BJ (cell line): ENCODE measurements at regions not wholly inside any gene's neighbourhood (a gene's known extent, or its start where the extent isn't known, plus 50 kb on each side); places are given as distances from the start of the nearest gene placed in this dataset.
A peak's percentile ranks its signal among the peaks of the same experiment; 100 is the strongest.

ENCODE experiments used
- CTCF ChIA-PET: fragments of 350-600 bp; formaldehyde crosslinking; extraction: SDS; loops from one replicate; lab custom pipeline; 2021; ENCODE audit warnings: antibody characterized with exemption, inconsistent platforms; lab: Yijun Ruan, JAX
- POLR2A ChIA-PET: fragments of 300-600 bp; sonication (Branson Sonifier 250); formaldehyde crosslinking; extraction: SDS; loops from one replicate; lab custom pipeline; 2021; ENCODE audit warnings: antibody characterized with exemption; lab: Charles Lee
- DNase-seq: peaks from one replicate; pipeline ENCODE4 v3.0.0-alpha.2; 2011; ENCODE audit warnings: low read depth
- H3K27me3 ChIP-seq: 2 replicates; pipeline ENCODE4 v1.6.0; 2011; ENCODE audit warnings: low read length; ENCODE audit not compliant: control insufficient read depth, insufficient read depth
- H3K36me3 ChIP-seq: 2 replicates; pipeline ENCODE4 v1.5.1; 2011; ENCODE audit warnings: low read length; ENCODE audit not compliant: control insufficient read depth, insufficient read depth
- H3K4me3 ChIP-seq: 2 replicates; pipeline ENCODE4 v1.5.1; 2011; ENCODE audit warnings: low read depth, mild to moderate bottlenecking, control low read depth, low read length
- CTCF ChIP-seq: IDR thresholded peaks from 2 replicates; pipeline ENCODE4 v1.5.1; 2011; ENCODE audit warnings: low read depth, mild to moderate bottlenecking, control low read depth, inconsistent platforms, low read length, moderate library complexity; ENCODE audit not compliant: insufficient read depth

- Histone ChIP-seq H3K4me3 (no peak overlapping the region), H3K36me3 (no peaks in the 10 kb centered on the region), H3K27me3 (no peaks in the 10 kb centered on the region)
- DNase-seq: no peak
- CTCF ChIA-PET: no interaction called here
- POLR2A ChIA-PET: no interaction called here
- TF ChIP-seq CTCF: no peak
These were observed 781.7 kb downstream of the SQOR start for GRCh38 chr15:46416544-46416943.

DNA sequence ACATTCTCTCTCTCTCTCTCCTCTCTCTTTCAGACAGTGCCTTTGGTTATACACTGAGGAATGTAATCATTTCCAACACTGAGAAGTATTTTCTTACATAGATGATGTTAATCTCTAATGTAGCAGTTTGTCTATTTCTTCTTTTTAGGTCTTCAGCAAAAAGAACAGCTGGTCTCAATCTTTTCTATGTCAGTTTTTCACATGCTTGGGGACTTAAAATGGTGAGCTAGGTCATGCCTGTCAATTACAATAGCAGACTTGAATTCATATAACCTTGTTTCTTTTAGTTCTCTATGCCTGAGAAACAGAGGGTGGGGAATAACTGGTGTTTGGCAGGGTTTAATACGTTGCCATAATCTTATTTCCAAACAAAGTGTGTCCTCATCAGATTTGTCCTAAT is 786.2 kb downstream of the SQOR start:
- Histone ChIP-seq H3K27me3 (no peaks in the 10 kb centered on the region), H3K36me3 (no peaks in the 10 kb centered on the region), H3K4me3 (no peak overlapping the region)
- no peak for DNase-seq
- ChIA-PET CTCF (no interaction called here), POLR2A (no interaction called here)
- TF ChIP-seq CTCF: no peak

DNA sequence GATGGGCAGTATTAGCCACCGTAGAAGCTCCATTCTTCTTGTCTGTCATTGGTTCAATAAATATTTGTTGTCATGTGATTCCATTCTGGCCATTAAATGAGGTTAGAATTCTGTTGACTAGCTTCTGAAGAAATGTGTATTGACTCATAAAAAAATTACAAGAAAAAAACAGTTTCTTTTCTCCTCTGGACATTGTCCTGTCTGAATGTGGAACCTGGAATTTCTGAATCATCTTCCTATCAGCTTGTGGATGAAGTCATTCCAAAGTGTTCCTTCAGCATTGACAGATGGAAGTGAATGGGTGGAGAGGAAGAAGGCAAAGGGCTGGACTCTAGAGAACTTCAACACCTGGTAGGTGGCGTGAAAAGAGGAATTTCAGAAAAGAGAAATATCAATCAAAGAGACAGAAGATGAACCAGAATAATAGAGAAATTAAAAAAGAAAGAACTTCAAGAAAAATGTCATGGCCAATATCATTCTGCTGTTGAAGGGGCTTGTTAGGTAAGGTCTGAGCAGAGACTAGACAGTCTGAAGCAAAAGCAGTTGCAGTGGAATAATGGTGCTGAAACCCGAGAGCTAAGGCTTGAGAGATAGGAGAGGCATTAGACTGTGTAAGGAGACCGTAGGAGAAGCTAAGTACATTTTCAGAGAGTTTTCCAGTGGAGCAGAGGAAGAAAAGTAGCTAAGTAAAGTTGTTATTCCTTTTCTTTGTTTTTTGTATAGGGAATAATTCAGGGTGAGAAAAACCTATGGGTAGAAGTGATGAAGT is 806.6 kb downstream of the SQOR start:
- ChIA-PET CTCF (no interaction called here), POLR2A (interaction anchor here (0.7 kb wide), 1 partner anchor 21 kb away, joined by 5 read pairs; no protein-coding TSS in a partner anchor)
- Histone ChIP-seq H3K4me3 (no peak overlapping the region), H3K36me3 (no peaks in the 10 kb centered on the region), H3K27me3 (no peaks in the 10 kb centered on the region)
- no peak for TF ChIP-seq CTCF
- peak; percentile 22 for DNase-seq

DNA sequence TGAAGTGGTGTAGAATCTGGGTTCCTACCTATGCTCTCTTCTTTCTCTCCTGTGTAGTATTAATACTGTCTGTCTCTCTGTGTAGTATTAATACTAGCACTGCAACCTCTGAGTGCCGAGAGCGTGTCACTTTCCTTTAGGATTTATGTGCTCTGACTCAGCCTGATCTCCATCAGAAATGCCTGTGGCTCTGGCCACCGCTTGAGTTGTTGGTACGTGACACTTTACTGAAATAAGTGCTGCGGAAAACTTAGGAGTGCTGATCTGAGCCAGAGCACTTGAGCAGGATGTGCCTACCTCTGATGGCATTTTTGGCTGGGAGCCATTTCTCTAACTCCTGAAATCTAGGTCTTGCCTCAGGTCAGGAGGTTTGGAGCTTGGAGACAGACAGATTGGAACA is 807.4 kb downstream of the SQOR start:
- H3K4me3 ChIP-seq: no peak overlapping the region
- no peaks in the 10 kb centered on the region for H3K27me3 ChIP-seq
- ChIA-PET CTCF (no interaction called here), POLR2A (interaction anchor here (0.7 kb wide), 1 partner anchor 20 kb away, joined by 5 read pairs; no protein-coding TSS in a partner anchor)
- no peak for TF ChIP-seq CTCF
- DNase-seq: no peak
- no peaks in the 10 kb centered on the region for H3K36me3 ChIP-seq

- no peak for TF ChIP-seq CTCF
- CTCF ChIA-PET: no interaction called here
- Histone ChIP-seq H3K4me3 (no peak overlapping the region), H3K36me3 (no peaks in the 10 kb centered on the region), H3K27me3 (no peaks in the 10 kb centered on the region)
- POLR2A ChIA-PET: no interaction called here
- no peak for DNase-seq
These were observed 808.2 kb downstream of the SQOR start for GRCh38 chr15:46442901-46443590.
